ELR (cell line): ENCODE measurements at regions not wholly inside any gene's neighbourhood (a gene's known extent, or its start where the extent isn't known, plus 50 kb on each side); places are given as distances from the start of the nearest gene placed in this dataset.

Source experiments
- DNase-seq: peaks from one replicate; pipeline ENCODE4 v3.0.0-alpha.2; 2015; ENCODE audit warnings: low read depth

DNA sequence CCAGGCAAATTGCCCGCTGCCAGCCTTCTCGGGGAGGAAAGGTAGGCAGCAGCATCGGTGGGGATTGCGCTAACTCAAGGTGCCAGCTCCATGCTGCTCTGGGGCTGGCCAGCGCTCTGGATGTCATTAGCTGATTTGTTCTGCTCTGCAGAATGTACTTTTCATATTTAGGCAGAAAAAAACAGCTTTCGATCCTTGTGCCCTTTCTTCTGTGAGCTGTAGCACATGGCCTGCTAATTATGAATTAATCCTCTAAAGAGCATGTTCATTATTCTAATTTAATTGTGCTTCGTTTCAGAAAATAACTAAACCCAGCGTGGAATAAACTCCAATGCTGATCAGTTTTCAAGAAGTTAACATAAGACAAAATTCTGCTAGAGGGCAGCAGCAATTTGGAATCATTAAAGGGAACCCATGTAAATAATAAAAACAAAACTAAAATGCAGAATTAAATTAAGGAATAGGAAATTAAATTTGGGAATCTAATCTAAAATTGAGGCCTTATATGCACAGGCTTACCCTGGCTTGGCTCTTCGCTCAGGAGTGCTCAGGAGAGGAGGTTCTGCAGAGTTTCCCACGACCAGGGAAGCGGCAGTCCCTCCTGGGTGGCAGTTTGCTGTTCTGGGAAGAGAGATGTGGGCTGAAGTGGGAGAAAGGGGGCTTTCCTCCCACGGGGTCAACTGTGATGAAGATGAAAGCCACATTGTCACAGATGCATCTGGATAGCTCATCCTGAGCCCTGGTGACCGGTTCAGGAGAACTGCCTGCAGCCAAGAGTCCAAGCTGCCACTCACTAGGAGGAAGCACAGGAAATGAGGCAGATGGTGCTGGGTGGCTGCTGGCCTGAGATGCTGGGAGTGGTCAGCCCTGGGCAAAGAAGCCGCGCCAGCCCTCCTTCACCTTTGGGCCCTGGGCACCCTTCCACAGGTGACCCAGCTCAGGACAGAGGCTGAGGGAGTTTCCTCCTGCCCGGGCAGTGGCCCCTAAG lies 93.2 kb upstream of the PKDCC start:
- no peak for DNase-seq

DNA sequence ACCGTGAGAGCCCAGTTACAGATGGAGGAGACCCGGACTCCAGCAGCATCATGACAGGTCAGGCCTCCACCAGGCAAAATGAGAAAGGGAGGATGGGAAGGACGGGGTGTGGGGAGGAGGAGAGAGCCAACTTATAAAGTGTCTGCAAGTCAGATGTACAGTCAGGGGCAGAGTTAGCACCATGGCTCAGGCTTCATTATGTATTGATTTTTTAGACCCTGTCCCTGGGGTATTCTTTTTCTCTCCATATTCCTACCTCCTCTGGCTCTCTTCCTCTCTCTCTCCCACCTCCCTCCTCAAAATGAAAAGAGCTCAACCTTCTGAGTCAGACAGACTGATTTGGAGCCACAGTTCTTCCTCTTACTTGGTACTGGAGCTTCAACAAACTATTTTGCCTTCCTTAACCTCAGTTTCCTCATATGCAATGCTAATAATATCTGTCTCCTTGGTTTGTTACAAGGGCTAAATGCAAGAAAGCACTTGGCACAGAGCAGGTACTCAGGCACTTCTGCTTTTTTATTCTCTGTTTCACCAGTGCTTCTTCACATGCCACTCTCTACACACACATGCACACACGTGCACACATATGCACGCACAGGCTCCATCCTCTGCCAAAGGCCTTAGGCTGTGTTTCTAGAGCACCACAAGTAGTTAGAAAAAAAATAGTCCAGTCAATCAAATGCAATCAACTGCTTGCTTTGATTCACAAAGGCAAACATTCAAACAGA lies 92.3 kb upstream of the PKDCC start:
- no peak for DNase-seq

DNA sequence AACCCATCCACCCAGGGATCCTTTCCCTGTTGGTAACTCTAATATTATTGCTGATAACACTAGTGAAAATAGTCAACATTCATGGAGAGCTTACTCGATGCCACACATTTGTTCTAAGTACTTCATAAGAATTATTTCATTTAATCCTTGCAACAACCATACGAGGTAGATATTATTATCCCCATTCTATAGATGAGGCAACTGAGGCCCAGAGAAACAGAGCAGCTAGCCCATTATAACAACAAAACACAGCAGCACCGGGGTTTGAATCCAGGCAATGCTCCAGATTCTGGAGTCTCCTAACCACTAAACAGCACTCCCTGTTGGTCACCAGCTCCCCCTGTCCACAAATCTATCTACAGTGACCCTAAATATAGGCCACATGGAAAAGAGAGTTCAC lies 90.4 kb upstream of the PKDCC start:
- no peak for DNase-seq

DNA sequence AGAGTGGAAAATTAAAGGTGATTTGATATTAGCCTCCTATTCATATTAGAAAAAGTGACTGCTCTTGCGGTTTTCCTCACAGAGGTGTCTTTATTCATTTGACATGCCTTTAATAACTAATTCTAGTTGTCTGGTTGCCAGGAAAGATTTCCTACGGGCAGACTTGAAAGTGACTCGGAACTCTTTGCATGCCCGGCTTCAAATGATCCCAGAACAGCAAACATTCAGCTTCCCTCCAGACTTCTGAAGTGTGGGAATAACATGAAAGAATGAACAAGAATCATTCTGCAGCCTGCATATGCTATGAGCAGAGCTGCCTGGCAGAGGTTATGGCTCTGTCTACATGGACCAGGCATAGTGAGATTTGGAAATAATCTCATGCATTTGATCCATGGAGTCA lies 89.6 kb upstream of the PKDCC start:
- no peak for DNase-seq

DNA sequence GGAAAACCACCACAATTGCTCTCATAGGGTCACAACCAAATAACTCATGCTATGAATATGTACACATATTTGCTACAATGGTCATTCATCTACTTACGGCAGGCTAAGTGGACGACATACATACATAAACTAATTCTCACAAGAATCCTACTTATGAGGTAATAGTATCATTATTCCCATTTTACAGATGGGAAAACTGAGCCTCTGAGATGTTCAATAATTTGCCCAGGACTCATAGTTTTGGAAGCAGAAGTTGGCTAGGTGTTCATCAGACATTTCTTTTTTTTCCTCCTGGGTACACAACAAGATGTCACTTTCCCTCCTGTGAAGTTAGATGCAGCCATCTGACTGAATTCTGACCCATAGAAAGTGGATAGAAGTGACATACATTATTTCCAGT lies 89.0 kb upstream of the PKDCC start:
- DNase-seq = no peak

DNA sequence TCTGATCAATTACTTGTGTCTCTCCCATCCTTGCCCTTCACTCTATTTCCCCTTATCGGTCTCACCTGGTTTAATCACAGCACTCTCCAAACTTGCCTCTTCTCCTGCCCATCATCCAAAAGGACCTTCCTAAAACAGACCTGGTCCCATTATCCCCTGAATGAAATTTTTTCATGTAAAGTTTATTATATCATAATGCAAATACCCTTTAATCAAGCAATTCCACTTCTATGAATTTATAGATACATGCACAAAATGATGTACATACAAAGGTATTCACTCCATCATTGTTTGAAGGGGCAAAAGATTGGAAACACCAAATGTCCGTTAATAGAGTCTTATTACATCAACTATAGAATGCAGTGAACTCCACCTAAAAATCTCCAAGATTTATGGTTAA lies 88.1 kb upstream of the PKDCC start:
- no peak for DNase-seq

DNA sequence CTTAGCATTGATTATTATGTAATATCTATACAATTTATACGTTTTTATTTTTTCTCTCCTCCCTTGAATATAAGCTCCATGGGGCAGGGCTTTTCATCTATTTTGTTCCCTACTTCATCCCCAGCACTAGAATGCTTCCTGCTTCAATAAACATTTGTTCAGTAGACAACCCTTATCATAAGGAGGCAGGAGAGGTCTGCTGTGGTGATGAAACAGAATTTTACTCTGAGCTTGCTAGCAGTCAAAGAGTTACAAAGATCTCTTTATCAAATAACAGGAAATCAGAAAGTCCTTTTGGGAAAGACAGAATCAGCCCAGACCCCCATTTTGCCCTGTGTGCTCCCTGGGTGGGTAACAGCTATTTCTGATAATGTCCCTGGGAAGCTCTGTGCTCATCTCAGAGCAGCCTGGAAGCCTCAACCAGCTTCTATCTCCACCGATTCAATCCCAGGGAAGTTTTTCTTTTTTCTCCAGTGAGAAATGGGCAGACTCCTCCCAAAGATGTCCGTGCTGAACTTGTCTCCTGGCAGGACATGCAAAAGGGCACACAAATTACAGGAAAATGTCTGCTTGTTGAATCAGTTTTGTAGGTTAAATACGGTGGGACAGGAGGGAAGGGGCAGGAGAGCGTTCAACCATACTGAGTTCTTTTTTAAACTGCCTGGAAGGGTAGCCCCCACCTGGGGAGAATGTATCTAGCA lies 84.7 kb upstream of the PKDCC start:
- DNase-seq = no peak

DNA sequence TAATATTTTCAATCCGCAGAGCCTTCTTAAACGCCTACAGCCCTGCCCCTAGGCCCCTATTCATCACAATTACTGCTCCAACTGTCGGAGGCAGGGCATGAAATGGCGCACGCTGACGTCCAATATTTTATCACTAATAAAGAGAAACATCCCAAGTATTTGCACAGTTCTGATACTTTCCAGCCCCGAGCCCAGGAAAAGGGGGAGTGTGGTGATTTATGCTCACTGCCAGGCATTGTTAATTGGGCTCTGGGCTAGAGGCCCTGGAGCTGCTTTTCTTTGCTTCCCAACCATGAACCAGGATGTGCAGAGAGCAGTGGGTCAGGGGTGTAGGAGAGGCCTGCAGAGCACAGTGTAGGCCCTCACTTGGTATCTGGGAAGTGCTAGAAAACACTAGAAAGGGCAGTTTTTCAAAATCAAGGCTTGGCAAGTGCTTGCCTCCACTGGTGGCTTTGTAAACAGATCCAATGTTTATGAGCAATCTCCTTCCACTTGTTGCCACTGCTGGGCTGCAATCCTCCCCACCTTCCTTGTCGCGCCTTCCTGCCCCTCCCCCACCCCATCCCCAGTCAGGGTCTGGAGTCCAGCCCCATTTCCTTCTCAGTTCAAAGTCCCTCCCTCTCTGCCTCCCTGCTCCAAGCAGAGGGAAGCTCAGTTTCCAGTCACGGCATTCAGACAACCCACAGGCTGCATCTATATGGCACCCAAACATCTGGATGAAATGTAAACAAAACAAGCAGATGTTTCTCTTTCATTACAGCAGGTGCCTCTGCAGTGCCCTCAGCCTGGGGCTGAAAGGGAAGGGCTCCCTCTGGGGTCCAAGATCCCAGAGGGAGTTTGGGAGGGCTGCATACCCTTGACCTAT lies 83.9 kb upstream of the PKDCC start:
- DNase-seq = no peak

DNA sequence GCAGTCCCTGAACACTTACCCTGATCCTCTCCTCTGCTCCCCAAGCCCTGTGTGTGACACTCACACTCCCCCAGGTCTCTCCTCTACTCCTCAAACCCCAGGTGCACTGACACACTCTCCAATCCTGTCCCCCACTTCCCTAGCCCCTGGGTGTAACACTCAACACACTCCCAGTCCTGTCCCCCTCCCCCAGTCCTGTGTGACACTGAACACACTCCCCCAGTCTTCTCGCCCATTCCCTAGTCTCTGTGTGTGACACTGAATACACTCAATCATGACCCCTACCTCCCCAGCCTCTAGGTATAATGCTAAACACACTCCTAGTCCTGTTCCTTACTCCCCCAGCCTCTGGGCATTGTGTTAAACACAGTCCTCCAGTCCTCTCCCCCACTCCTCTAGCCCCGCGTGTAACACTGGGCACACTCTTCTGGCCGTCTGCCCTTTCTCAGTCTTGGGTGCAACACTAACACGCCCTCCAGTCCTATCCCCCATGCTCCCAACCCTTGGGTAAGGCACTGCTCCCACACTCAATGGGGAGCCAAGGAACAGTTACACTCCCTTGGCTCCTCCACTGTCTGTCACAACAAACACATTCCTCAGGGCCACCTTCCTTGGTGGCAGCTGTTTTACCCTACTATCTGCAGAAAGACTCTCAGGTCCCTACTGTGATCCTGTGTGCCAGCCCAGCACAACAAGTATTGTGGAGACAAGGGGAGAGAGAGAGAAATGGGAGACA lies 82.5 kb upstream of the PKDCC start:
- DNase-seq = no peak

DNA sequence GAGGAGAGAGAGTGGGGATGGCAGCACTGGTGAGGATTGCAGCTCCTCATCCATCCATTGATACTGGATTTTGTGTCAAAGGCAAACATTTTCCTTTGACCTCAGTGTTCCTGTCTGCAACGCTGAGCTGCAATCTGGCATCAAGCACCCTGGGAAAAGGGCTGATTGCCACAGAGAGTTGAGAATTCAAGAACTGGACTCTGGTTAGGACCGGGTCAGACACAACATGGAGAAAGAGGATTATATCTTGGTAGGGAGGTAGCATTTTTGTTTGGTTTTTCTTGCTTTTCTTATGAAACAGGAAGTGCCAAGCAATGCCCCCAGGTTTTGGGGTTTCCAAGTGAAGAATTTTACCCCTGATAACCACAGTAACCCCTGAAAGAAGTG lies 81.9 kb upstream of the PKDCC start:
- no peak for DNase-seq

DNA sequence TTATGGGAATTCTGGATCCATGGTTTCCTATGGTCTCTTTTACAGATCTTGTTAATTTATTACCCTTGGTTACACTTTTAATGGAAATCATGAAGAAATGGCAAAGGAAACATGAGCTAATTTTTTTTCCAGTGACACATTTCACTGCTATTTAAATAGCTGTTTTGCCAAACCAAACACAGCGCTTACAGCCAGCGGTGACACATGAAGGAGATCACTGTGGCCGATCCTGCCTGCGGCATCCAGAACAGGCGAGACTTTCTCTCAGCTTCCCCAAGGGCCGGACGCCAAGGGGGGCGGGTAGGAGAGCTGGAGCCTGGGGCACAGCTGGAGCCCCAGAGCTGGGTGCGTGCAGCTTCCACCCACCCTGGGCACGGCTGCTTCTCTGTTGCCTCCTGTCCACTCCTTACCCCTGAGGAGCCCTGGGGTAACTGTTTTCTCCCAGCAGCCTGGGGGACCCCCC lies 81.4 kb upstream of the PKDCC start:
- DNase-seq = peak; percentile 91

DNA sequence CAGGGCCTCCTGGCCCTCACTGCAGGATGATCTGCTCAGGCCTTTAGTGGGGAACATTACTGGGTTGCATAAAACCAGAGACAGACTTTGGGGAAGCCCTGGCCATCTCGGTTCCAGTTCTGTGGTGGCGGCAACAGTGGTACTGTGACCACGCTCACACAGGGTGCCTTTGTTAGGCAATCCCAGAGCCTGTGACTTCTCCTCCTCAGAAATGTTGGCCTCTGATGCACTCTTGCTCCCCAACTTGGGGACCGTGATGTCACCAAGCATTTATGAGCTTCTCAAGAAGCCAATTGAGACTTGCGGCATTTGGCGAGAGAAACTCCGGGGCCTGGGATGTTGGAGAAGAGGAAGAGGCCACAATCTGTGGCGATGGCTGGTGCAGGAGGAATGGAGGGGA lies 80.9 kb upstream of the PKDCC start:
- DNase-seq = no peak

DNA sequence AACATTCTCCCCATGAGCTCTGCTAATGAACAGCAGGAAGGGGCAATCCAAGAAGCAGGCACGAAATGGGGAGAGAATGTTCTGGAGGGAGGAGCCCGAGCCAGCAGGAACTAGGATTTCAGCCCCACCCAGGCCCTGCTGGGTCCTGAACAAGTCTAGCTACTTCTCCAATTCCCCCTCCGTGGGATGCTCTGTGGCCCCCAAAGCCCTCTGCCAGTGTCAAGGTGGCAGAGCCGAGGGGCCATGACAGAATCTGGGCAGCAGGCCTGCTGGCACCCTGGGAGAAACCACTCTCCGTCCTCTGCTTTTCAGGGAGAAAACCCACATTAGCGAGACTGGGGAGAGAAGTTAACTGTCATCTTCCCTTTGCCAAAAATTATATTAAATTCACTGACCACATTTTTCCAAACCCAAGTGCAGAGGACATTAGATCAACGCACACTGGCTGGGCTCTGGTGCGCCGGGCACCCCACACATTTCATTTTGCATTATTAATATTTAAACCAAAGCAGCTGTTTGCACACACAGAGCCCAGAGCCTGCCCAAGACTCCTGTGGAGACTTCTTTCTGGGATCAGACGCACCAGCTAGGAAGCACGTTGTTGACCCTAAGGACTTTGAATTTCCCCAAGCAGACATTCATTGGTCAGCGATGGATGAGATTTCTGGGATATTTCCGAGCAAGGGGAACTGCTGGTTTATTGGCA lies 80.2 kb upstream of the PKDCC start:
- DNase-seq = no peak

DNA sequence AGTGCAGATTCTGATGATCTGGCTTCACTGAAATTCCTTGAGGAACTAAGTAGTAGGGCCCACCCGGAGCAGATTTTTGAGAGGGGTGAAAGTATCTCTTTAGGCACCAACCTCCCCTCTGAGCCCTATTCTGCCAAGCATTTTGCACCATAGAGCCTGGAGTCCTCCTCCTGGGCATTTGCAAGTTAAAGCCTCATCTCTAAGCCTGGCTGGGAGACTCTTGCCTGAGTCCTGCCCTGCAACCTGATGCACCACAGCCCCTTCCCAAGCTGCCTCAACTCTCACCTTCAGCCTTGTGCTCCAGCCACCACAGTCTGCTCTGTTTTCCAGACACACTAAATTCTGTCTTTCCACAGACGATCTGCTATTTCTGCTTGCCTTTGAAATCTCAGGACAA lies 79.6 kb upstream of the PKDCC start:
- DNase-seq = no peak

DNA sequence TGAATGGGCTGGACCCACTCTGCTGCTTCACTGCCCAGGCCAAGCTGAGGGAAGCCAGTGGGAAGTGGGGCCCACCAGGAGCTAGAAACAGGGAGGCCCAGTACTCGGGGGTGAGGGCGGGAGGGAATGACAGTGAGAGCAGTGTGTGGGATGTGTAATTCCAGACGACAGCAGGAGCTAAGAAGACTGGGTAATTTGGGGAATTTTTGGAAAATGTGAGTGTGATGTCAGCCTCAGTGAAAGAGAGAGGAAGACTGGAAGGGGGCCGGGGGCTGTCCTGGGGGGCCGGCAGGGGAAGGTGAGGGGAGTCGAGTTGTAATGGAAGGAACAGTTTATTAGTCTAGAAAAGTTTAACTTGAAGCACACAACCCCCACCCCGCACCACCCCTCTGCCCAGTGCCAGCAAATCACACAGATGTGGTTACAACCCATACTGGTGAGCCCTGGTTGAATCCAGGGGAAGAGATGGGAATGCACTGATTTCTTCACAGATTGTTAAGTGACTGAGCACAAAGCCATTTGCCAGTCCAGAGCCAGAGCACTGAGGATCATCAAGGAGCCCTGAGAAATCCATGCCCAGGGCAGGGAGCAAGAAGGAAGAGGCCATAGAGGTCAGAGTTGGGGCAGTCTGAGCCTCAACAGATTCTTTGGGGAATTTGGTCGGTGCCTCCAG lies 76.7 kb upstream of the PKDCC start:
- DNase-seq = no peak

DNA sequence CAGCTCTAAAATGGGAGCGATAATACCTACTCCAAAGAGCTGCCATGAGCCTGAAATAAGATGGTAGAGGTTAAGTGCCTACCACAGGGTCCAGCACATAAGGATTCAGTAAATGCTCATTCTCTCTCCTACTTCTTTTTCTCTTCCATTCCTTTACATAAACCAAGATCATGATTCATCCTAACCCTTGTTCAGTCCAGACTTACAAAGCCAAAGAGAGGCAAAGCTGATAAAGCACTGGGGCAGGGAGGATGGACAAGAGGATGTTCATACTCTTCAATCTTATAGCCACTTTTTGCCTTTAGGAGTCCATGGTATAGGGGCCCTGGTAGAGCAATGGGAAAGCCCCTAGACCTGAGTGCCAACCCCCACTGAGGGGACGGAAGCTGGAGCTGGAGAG lies 75.6 kb upstream of the PKDCC start:
- no peak for DNase-seq

DNA sequence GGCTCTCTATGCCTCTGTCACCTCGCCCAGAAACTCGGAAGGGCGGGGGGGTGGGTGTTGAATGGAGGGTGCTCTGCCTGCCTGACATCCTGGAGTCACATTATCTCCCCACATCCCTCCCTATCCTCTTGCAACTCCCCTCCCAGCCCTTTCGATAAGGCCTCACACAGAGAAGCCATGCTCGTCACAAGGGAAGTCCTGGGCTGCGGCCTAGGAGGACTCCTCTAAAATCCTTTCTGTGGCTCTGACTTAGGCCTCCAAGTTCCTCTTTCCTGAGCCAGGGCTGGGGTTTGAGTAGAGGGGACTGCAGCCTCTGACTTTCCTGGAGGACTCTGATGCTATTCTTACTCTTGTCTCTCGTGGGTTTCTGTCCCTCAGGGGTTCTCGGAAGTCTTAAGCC lies 75.0 kb upstream of the PKDCC start:
- DNase-seq = no peak

DNA sequence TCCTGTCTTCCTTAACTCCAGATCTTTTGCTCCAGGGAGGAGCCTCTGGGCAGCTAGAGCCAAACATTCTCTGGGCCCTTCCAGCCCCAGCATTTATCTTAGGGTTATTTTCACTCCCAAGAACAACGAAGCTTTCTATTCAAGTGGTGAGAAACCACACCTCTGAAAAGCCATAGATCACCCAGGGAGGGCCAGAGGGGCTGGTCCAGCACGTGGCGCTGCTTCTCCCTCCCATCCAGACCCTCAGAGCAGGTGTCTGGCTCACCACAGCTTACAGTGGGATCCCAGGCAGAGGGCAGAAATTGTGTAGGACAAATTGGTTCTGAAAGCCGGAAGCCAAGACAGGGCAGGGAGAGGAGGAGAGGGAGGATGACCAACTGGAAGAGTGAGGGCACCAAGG lies 74.0 kb upstream of the PKDCC start:
- no peak for DNase-seq

DNA sequence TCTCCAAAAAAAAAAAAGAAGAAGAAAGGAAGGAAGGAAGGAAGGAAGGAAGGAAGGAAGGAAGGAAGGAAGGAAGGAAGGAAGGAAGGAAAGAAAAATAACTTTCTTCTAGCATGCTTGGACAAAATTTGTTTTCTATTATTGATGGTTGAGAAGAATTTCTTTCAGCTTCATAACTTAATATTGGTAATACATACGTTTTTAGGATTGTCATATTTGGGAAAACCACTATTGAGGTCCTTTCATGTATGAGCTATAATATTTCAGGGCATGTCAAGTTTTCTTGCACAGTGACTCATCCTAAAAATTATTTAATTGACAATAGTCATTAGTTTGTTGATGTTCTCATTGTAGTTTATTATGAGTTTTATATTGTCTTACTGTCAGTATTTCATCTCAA lies 66.4 kb upstream of the PKDCC start:
- DNase-seq = no peak

DNA sequence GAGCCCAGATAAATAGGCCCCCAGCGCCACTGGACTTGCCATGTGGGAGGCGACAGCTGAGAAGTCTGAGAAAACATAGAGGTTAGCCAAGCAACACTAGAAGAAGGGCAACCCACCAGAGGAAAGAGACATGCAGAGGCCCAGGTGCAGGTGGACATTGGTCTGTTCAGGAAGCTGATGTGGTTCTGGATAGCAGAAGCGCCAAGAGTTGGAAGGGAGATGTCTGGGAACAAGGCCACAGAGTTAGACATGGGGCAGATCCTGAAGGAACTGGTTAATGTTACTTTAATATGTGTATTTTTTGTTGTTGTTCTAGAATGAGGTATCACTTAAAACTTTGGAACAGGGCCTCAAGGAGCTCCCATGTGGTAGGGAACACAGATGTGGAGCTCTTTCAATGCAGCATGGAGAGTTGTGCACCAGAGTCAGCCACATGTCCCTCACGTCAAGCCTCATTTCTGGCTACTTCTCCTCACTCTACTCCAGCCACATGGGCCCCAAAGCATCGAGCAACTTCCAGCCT lies 62.2 kb upstream of the PKDCC start:
- no peak for DNase-seq
